ENCODE measurements at regions not wholly inside any gene's neighbourhood (a gene's known extent, or its start where the extent isn't known, plus 50 kb on each side); places are given as distances from the start of the nearest gene placed in this dataset.

DNA sequence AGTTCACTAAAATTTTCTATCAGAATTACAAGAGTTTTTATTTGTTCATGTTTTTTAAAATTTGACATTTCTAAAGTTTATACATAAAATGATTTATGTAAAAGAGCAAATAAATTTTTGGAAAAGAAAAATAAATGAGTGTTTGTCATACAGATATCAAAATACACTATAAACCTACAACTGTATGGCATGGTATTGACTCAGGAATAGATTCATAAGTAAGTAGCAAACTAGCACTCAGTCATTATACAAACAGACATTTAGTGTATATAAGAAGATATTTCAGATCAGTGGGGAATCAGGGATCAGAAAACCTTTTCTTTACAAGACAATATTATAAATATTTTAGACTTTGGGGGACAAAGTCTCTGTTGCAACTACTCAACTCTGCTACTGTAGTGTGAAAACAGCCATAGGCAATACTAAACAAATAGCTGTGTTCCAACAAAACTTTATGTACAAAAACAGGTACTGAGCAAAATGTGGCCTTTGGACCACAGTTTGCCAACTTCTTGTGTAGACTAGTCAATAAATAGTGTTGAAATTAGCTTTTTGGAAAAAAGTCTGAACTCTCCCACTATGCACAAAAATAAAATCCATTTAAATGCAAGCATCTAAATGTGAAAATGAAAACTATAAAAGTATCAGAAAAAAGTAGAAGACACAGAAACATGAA is 508.8 kb upstream of the CAMK1G start:
- no peak for DNase-seq (ENCODE audit: low read depth, low spot score)

GRCh38 chr1:209076688-209077087 is 506.8 kb upstream of the CAMK1G start:
- H3K4me3 ChIP-seq (ENCODE audit: low read length): no peak overlapping the region
- peak; percentile 33 for DNase-seq (ENCODE audit: low read depth, low spot score)

More for the DNA sequence above, 508.8 kb upstream of the CAMK1G start:
- no peak overlapping the region for H3K4me3 ChIP-seq (ENCODE audit: low read length)

GRCh38 chr1:209080170-209080781 is 503.2 kb upstream of the CAMK1G start:
- no peak for DNase-seq (ENCODE audit: low read depth, low spot score)
- no peak overlapping the region for H3K4me3 ChIP-seq (ENCODE audit: low read length)

DNA sequence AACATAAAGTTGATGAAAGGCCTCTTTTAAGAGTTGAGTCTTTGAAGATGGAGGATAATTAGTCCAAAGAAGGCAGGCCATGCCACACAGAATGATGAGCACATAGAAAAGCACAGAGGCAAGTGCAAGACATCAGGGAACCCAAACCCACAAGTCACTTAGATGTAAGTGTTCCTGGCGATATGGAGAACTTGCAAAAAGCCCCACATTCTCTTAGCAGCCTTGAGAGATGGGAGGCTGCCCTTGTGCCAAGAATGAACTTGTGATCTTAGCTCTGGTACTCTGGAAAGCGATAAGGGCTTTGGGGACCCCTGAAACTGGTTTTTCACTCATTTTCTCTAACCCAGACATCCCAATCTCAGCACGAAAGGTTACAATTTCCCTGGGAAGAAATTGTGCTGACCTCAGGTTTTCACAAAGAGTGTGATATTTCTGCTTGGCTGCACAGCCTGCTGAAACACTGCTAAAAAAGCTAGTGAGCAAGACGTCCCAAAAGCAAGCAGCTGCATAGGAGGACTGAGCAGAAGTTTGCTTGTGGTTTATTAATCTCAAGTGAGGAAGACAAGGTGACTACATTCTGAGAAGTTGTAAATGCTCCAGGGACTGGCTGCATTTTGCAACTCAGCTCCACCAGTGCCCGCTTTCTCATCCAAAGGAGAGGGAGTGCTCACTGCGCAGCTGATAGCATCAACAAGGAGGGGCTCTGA is 496.9 kb upstream of the CAMK1G start:
- H3K4me3 ChIP-seq (ENCODE audit: low read length): no peak overlapping the region
- no peak for DNase-seq (ENCODE audit: low read depth, low spot score)

DNA sequence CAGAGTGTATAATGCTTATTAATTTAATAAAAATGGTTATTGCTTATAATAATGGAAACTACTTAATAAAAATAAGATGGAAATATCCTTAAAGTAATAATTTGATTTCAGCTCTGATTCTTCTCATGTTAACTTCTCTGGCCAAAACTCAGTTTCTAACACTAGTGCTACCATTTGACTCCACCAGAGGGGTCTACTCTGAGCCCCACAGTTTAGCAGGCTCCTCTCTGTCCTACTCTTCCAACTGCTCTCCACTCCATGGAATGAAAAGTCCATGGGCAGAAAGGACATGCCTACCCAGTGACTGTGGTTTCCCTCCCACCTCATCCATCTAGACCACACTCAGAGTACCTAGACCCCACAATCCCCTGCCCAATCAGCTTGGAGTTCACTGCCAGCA is 489.1 kb upstream of the CAMK1G start:
- no peak for DNase-seq (ENCODE audit: low read depth, low spot score)
- H3K4me3 ChIP-seq (ENCODE audit: low read length): no peak overlapping the region

DNA sequence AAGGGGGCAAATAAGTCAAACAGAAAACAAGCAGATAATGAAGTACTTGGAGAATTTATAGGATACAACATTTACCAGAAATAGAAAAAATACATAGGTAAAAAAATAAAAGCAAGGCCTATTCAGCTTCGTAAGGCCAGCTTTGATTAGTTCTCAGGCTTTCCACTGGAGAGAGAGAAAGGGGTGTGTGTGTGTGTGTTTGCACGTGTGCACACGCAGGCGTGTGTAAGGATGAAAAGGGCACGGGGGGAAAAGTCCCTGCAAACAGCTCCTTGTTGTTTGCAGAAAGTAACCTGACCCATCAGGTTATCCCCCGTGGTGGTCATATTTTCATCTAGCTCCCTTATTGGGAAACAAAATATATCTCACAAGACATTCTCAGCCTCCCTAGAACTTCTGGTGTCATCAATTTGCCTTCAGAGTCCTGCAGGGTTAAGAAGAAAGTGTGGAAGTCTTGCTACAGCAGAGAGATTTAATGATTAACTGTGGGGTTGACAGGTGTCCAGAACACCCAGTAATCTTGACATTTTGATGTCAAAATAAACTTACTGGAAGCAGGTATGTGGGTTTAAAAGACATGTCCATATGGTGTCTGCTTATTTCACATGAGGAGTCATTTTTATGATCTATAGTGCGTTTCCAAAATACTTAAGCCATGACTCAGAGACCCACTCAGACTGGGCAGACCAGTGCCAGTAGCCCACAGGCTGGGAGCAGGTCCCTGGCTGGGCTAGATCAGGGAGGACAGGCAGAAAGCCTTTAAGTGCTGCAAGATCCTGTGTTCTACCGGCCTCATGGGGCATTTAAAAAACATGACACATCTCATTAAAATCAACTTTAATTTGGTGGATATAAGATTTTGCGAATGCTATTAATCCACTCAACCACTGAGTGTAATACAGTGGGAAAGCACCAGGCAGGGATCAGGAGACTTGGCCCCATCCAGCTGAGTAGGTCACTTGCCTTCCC is 487.6 kb upstream of the CAMK1G start:
- H3K4me3 ChIP-seq (ENCODE audit: low read length): no peak overlapping the region
- DNase-seq (ENCODE audit: low read depth, low spot score): no peak

DNA sequence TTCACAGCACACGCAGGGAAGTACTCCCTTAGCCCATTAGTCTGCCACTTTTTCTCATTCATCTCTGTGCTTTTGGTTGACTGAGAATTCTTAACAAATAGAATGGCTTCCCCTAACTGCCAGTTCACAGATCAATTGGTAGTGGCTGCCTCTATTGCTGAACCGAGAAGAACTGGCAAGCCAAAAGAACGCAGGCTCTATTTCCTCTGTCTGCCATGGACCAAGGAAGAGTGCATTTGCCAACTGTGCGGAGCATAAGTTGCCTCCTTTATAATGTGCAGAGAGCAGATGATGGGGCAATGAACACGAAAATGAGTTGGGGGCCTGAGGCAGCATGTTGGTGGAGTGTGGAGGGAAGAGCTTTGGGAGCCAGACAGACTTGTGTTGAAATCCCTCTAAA is 483.1 kb upstream of the CAMK1G start:
- DNase-seq (ENCODE audit: low read depth, low spot score): no peak
- H3K4me3 ChIP-seq (ENCODE audit: low read length): no peak overlapping the region

- DNase-seq (ENCODE audit: low read depth, low spot score): no peak
- no peak overlapping the region for H3K4me3 ChIP-seq (ENCODE audit: low read length)
Measured at GRCh38 chr1:209101106-209101505, 482.4 kb upstream of the CAMK1G start.

DNA sequence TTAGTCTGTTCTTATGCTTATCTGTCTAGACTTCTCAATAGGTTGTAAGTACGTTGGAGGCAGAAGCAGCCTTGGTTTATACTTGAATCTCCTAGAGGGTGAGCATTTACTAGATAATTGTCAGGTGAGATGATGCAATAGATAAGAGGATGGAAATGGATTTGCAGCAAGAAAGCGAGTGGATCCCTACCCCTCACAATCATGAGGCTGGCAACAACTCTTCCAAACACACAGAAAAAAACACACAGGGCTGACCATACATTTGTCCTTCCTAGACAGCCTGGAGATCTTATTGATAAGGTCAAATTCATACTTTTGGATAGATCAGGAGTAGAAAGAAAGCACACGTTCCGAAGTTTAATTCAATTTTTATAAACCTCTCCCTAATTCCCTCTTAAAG is 481.4 kb upstream of the CAMK1G start:
- no peak overlapping the region for H3K4me3 ChIP-seq (ENCODE audit: low read length)
- no peak for DNase-seq (ENCODE audit: low read depth, low spot score)

GRCh38 chr1:209102531-209102930 is 481.0 kb upstream of the CAMK1G start:
- DNase-seq (ENCODE audit: low read depth, low spot score): no peak
- H3K4me3 ChIP-seq (ENCODE audit: low read length): no peak overlapping the region

- DNase-seq (ENCODE audit: low read depth, low spot score): no peak
- H3K4me3 ChIP-seq (ENCODE audit: low read length): no peak overlapping the region
Measured at GRCh38 chr1:209103092-209103491, 480.4 kb upstream of the CAMK1G start.

DNA sequence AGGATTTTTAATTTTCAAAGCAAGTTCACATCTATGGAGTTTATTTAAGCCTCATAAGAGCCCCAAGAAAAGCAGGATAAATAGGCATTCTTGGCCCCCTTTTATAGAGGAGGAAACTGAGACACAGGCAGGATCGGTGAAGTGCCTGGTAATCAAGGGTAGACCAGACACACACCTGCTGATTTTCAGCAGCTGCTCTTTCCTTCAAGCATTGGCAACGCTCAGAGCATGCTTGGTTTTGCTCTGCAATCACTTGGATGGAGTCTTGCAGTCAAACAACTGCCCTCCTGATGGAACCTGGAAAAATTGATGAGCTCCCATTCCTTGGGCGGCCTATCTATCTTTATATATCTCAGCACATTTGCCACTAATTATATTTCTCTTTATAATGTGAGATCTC is 478.9 kb upstream of the CAMK1G start:
- no peak for DNase-seq (ENCODE audit: low read depth, low spot score)
- H3K4me3 ChIP-seq (ENCODE audit: low read length): no peak overlapping the region

GRCh38 chr1:209105701-209106100 is 477.8 kb upstream of the CAMK1G start:
- DNase-seq (ENCODE audit: low read depth, low spot score): no peak
- H3K4me3 ChIP-seq (ENCODE audit: low read length): no peak overlapping the region

- H3K4me3 ChIP-seq (ENCODE audit: low read length): no peak overlapping the region
- no peak for DNase-seq (ENCODE audit: low read depth, low spot score)
Measured at GRCh38 chr1:209106237-209106741, 477.2 kb upstream of the CAMK1G start.

- DNase-seq (ENCODE audit: low read depth, low spot score): no peak
Measured at GRCh38 chr1:209106861-209107260, 476.7 kb upstream of the CAMK1G start.

GRCh38 chr1:209107535-209107934 is 476.0 kb upstream of the CAMK1G start:
- DNase-seq (ENCODE audit: low read depth, low spot score): no peak
- no peak overlapping the region for H3K4me3 ChIP-seq (ENCODE audit: low read length)

More at GRCh38 chr1:209106861-209107260, 476.7 kb upstream of the CAMK1G start:
- H3K4me3 ChIP-seq (ENCODE audit: low read length): no peak overlapping the region

GRCh38 chr1:209109001-209109785 is 474.3 kb upstream of the CAMK1G start:
- DNase-seq (ENCODE audit: low read depth, low spot score): no peak
- H3K4me3 ChIP-seq (ENCODE audit: low read length): no peak overlapping the region

DNA sequence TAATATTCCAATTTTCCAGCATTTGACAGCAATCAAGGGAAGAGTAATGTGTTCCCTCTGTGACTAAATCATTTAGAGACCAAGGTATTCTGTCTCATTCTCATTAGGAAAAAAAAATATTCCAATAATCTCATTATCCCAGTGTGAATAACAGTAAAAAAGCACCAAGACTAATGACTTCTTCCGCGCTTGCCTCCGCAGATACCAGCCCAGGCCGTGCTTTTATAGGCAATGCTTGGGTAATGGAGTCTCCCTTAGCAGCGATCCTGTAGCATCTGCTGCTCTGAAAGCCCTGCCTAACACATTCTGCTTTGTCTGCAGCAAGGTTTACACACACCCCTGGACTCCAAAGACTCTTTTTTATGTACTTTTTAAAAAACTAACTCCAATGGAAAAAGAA is 470.0 kb upstream of the CAMK1G start:
- H3K4me3 ChIP-seq (ENCODE audit: low read length): no peak overlapping the region
- no peak for DNase-seq (ENCODE audit: low read depth, low spot score)
